ENCODE measurements at regions not wholly inside any gene's neighbourhood (a gene's known extent, or its start where the extent isn't known, plus 50 kb on each side); places are given as distances from the start of the nearest gene placed in this dataset.

DNA sequence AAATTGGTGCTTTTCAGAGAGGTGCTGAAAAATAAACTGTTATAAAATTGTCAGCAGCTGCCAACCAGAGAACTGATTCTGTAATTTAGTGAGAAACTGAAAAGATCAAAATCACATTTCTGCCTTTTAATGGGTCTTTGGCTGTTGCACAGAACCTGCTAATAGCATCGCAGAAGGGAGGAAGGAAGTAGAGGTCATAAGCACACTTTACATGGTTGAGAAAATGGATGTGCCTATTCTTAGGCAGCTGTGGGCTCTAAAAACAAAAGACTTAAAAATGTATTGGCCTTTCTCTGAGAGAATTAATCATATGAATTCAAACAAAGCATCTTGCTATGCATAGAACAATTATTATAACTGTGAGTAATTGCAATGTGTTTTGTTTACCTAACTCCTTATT is 1186.9 kb downstream of the DSC3 start:
- TF ChIP-seq MBNL3 (CRISPR knock-in tag; conservative IDR thresholded peaks at IDR 0.05) (no peak), PAX8 (CRISPR knock-in tag; IDR thresholded peaks at IDR 0.05; ENCODE audit: borderline replicate concordance) (no peak), SP1 (IDR thresholded peaks at IDR 0.05) (no peak), SP1 (CRISPR knock-in tag; IDR thresholded peaks at IDR 0.05) (no peak), TEAD3 (CRISPR knock-in tag; optimal IDR thresholded peaks at IDR 0.05; ENCODE audit: borderline replicate concordance) (no peak), EZH2 (conservative IDR thresholded peaks at IDR 0.05; ENCODE audit: low read depth, low read length) (no peak), ZNF337 (CRISPR knock-in tag; IDR thresholded peaks at IDR 0.05; ENCODE audit: borderline replicate concordance, low read depth) (no peak), REPIN1 (CRISPR knock-in tag; IDR thresholded peaks at IDR 0.05; ENCODE audit: borderline replicate concordance, low read depth) (no peak), MAFF (IDR thresholded peaks at IDR 0.05; ENCODE audit: low read depth, low read length) (no peak), POLR2A (IDR thresholded peaks at IDR 0.05; ENCODE audit: insufficient read depth in 1 of 2, low read depth in 2 of 2, low read length in 2 of 2) (no peak), XRCC5 (optimal IDR thresholded peaks at IDR 0.05; ENCODE audit: low read length) (no peak), POLR2AphosphoS5 (IDR thresholded peaks at IDR 0.05; ENCODE audit: low read depth, low read length) (no peak)
- TF ChIP-seq, protein P1, sequence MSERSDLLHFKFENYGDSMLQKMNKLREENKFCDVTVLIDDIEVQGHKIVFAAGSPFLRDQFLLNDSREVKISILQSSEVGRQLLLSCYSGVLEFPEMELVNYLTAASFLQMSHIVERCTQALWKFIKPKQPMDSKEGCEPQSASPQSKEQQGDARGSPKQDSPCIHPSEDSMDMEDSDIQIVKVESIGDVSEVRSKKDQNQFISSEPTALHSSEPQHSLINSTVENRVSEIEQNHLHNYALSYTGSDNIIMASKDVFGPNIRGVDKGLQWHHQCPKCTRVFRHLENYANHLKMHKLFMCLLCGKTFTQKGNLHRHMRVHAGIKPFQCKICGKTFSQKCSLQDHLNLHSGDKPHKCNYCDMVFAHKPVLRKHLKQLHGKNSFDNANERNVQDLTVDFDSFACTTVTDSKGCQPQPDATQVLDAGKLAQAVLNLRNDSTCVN (CRISPR knock-in tag; IDR thresholded peaks at IDR 0.05; ENCODE audit: borderline replicate concordance): no peak
- TF ChIP-seq, protein P2, sequence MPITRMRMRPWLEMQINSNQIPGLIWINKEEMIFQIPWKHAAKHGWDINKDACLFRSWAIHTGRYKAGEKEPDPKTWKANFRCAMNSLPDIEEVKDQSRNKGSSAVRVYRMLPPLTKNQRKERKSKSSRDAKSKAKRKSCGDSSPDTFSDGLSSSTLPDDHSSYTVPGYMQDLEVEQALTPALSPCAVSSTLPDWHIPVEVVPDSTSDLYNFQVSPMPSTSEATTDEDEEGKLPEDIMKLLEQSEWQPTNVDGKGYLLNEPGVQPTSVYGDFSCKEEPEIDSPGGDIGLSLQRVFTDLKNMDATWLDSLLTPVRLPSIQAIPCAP (CRISPR knock-in tag; IDR thresholded peaks at IDR 0.05; ENCODE audit: low read depth): no peak
